Memory B cell (primary cell): ENCODE measurements at regions not wholly inside any gene's neighbourhood (a gene's known extent, or its start where the extent isn't known, plus 50 kb on each side); places are given as distances from the start of the nearest gene placed in this dataset.

Experiments
- ATAC-seq: fragments of 150-1000 bp; cut with Tn5 transposase; 2 replicates; pipeline ENCODE4 v1.10.0; 2021; ENCODE audit warnings: low read depth, mild to moderate bottlenecking, moderate library complexity
- DNase-seq, 2 donors: peaks; one replicate each; pipeline ENCODE4 v3.0.0; 2022; ENCODE audit warnings: low spot score in 2 of 2
- H3K27ac Mint-ChIP-seq: one replicate; pipeline ENCODE4 v1.8.0; 2022; ENCODE audit warnings: mild to moderate bottlenecking, moderate library complexity, mixed read lengths
- H3K27me3 Mint-ChIP-seq: one replicate; pipeline ENCODE4 v1.8.0; 2022; ENCODE audit warnings: mixed read lengths
- H3K36me3 Mint-ChIP-seq: one replicate; pipeline ENCODE4 v1.8.0; 2022; ENCODE audit warnings: mild to moderate bottlenecking, mixed read lengths
- H3K4me1 Mint-ChIP-seq: one replicate; pipeline ENCODE4 v1.8.0; 2022; ENCODE audit warnings: mixed read lengths
- H3K4me3 Mint-ChIP-seq: one replicate; pipeline ENCODE4 v1.8.0; 2022; ENCODE audit warnings: mild to moderate bottlenecking, moderate library complexity, mixed read lengths
- H3K9me3 Mint-ChIP-seq: one replicate; pipeline ENCODE4 v1.8.0; 2022; ENCODE audit warnings: mixed read lengths

- ATAC-seq (no peak), DNase-seq (no peak)
- Mint-ChIP-seq H3K36me3 (no peaks in the 10 kb centered on the region), H3K9me3 (no peaks in the 10 kb centered on the region), H3K27me3 (no peaks in the 10 kb centered on the region), H3K27ac (no peak overlapping the region), H3K4me3 (no peak overlapping the region), H3K4me1 (no peaks in the 10 kb centered on the region)
Measured at GRCh38 chr5:118561971-118562370, 426.4 kb downstream of the DTWD2 start.

- H3K9me3 Mint-ChIP-seq = no peaks in the 10 kb centered on the region
- H3K27ac Mint-ChIP-seq = no peak overlapping the region
- no peaks in the 10 kb centered on the region for H3K27me3 Mint-ChIP-seq
- H3K4me1 Mint-ChIP-seq = no peaks in the 10 kb centered on the region
- no peak for ATAC-seq
- H3K36me3 Mint-ChIP-seq = no peaks in the 10 kb centered on the region
- no peak overlapping the region for H3K4me3 Mint-ChIP-seq
- DNase-seq = no peak
Measured at GRCh38 chr5:118561235-118561634, 427.1 kb downstream of the DTWD2 start.

- H3K4me1 Mint-ChIP-seq = no peaks in the 10 kb centered on the region
- no peak overlapping the region for H3K27ac Mint-ChIP-seq
- no peak overlapping the region for H3K4me3 Mint-ChIP-seq
- H3K36me3 Mint-ChIP-seq = no peaks in the 10 kb centered on the region
- no peak for ATAC-seq
- no peaks in the 10 kb centered on the region for H3K9me3 Mint-ChIP-seq
- H3K27me3 Mint-ChIP-seq = no peaks in the 10 kb centered on the region
- no peak for DNase-seq
Measured at GRCh38 chr5:118558871-118559270, 429.5 kb downstream of the DTWD2 start.

GRCh38 chr5:118557251-118557661 is 431.1 kb downstream of the DTWD2 start:
- no peaks in the 10 kb centered on the region for H3K27me3 Mint-ChIP-seq
- no peaks in the 10 kb centered on the region for H3K36me3 Mint-ChIP-seq
- no peaks in the 10 kb centered on the region for H3K9me3 Mint-ChIP-seq
- H3K4me1 Mint-ChIP-seq = no peaks in the 10 kb centered on the region
- DNase-seq (no peak), ATAC-seq (no peak)
- H3K27ac Mint-ChIP-seq = no peak overlapping the region
- no peak overlapping the region for H3K4me3 Mint-ChIP-seq

- Mint-ChIP-seq H3K27ac (no peak overlapping the region), H3K9me3 (no peaks in the 10 kb centered on the region), H3K36me3 (no peaks in the 10 kb centered on the region), H3K4me1 (no peaks in the 10 kb centered on the region), H3K4me3 (no peak overlapping the region), H3K27me3 (no peaks in the 10 kb centered on the region)
- ATAC-seq = no peak
- DNase-seq = no peak
Measured at GRCh38 chr5:118556792-118557191, 431.6 kb downstream of the DTWD2 start.

GRCh38 chr5:118555727-118556126 is 432.6 kb downstream of the DTWD2 start:
- Mint-ChIP-seq H3K4me3 (no peak overlapping the region), H3K36me3 (no peaks in the 10 kb centered on the region), H3K9me3 (no peaks in the 10 kb centered on the region), H3K27me3 (no peaks in the 10 kb centered on the region), H3K4me1 (no peaks in the 10 kb centered on the region), H3K27ac (no peak overlapping the region)
- DNase-seq = no peak
- no peak for ATAC-seq

- Mint-ChIP-seq H3K4me1 (no peaks in the 10 kb centered on the region), H3K9me3 (no peaks in the 10 kb centered on the region), H3K27me3 (no peaks in the 10 kb centered on the region), H3K27ac (no peak overlapping the region), H3K4me3 (no peak overlapping the region), H3K36me3 (no peaks in the 10 kb centered on the region)
- no peak for DNase-seq
- ATAC-seq = no peak
Measured at GRCh38 chr5:118554981-118555380, 433.4 kb downstream of the DTWD2 start.

- Mint-ChIP-seq H3K4me1 (no peaks in the 10 kb centered on the region), H3K4me3 (no peak overlapping the region), H3K9me3 (no peaks in the 10 kb centered on the region), H3K36me3 (no peaks in the 10 kb centered on the region), H3K27me3 (no peaks in the 10 kb centered on the region), H3K27ac (no peak overlapping the region)
- DNase-seq (no peak), ATAC-seq (no peak)
Measured at GRCh38 chr5:118554241-118554640, 434.1 kb downstream of the DTWD2 start.

GRCh38 chr5:118553662-118554061 is 434.7 kb downstream of the DTWD2 start:
- ATAC-seq (no peak), DNase-seq (no peak)
- no peak overlapping the region for H3K27ac Mint-ChIP-seq
- no peaks in the 10 kb centered on the region for H3K36me3 Mint-ChIP-seq
- H3K4me3 Mint-ChIP-seq = no peak overlapping the region
- H3K4me1 Mint-ChIP-seq = no peaks in the 10 kb centered on the region
- no peaks in the 10 kb centered on the region for H3K27me3 Mint-ChIP-seq
- no peaks in the 10 kb centered on the region for H3K9me3 Mint-ChIP-seq

GRCh38 chr5:118552731-118553360 is 435.5 kb downstream of the DTWD2 start:
- DNase-seq (no peak), ATAC-seq (no peak)
- no peaks in the 10 kb centered on the region for H3K4me1 Mint-ChIP-seq
- H3K4me3 Mint-ChIP-seq = no peak overlapping the region
- no peak overlapping the region for H3K27ac Mint-ChIP-seq
- H3K27me3 Mint-ChIP-seq = no peaks in the 10 kb centered on the region
- H3K9me3 Mint-ChIP-seq = no peaks in the 10 kb centered on the region
- no peaks in the 10 kb centered on the region for H3K36me3 Mint-ChIP-seq

GRCh38 chr5:118552146-118552545 is 436.2 kb downstream of the DTWD2 start:
- no peak for DNase-seq
- H3K27ac Mint-ChIP-seq = no peak overlapping the region
- H3K4me1 Mint-ChIP-seq = no peaks in the 10 kb centered on the region
- H3K4me3 Mint-ChIP-seq = no peak overlapping the region
- no peak for ATAC-seq
- H3K27me3 Mint-ChIP-seq = no peaks in the 10 kb centered on the region
- no peaks in the 10 kb centered on the region for H3K9me3 Mint-ChIP-seq
- no peaks in the 10 kb centered on the region for H3K36me3 Mint-ChIP-seq

- Mint-ChIP-seq H3K4me1 (no peaks in the 10 kb centered on the region), H3K27me3 (no peaks in the 10 kb centered on the region), H3K27ac (no peak overlapping the region)
Measured at GRCh38 chr5:118551716-118552115, 436.6 kb downstream of the DTWD2 start.

GRCh38 chr5:118551031-118551430 is 437.3 kb downstream of the DTWD2 start:
- Mint-ChIP-seq H3K4me3 (no peak overlapping the region), H3K4me1 (no peaks in the 10 kb centered on the region), H3K36me3 (no peaks in the 10 kb centered on the region), H3K27me3 (no peaks in the 10 kb centered on the region), H3K9me3 (no peaks in the 10 kb centered on the region), H3K27ac (no peak overlapping the region)
- ATAC-seq = no peak
- no peak for DNase-seq

More at GRCh38 chr5:118551716-118552115, 436.6 kb downstream of the DTWD2 start:
- Mint-ChIP-seq H3K9me3 (no peaks in the 10 kb centered on the region), H3K4me3 (no peak overlapping the region), H3K36me3 (no peaks in the 10 kb centered on the region)
- DNase-seq (no peak), ATAC-seq (no peak)

- Mint-ChIP-seq H3K4me3 (no peak overlapping the region), H3K27me3 (no peaks in the 10 kb centered on the region), H3K27ac (no peak overlapping the region), H3K4me1 (no peaks in the 10 kb centered on the region), H3K36me3 (no peaks in the 10 kb centered on the region), H3K9me3 (no peaks in the 10 kb centered on the region)
- DNase-seq (no peak), ATAC-seq (no peak)
Measured at GRCh38 chr5:118548761-118549720, 439.3 kb downstream of the DTWD2 start.
